Tibial nerve (tissue), 4 donors: ENCODE measurements at regions not wholly inside any gene's neighbourhood (a gene's known extent, or its start where the extent isn't known, plus 50 kb on each side); places are given as distances from the start of the nearest gene placed in this dataset.

ENCODE experiments used
- DNase-seq, 2 donors: peaks; one replicate each; pipeline ENCODE4 v3.0.0-alpha.2; 2019; ENCODE audit warnings: low spot score in 2 of 2
- H3K27ac ChIP-seq, 4 donors: fragments of 200-600 bp; sonication (generic) in 3 of 4; one replicate each; pipeline ENCODE4 v1.5.1; 2017 to 2019; ENCODE audit warnings: mild to moderate bottlenecking in 1 of 4
- H3K27me3 ChIP-seq, 2 donors: fragments of 200-600 bp; sonication (generic) in 1 of 2; one replicate each; pipeline versions ENCODE4 v1.5.1 to v1.6.0; 2017 to 2019
- H3K36me3 ChIP-seq, 3 donors: fragments of 200-600 bp; sonication (generic); one replicate each; pipeline ENCODE4 v1.5.1; 2018 to 2019
- H3K4me1 ChIP-seq, 4 donors: fragments of 200-600 bp; sonication (generic) in 3 of 4; one replicate each; pipeline ENCODE4 v1.5.1; 2017 to 2019
- H3K4me3 ChIP-seq, 4 donors: fragments of 200-600 bp; sonication (generic) in 3 of 4; one replicate each; pipeline ENCODE4 v1.5.1; 2017 to 2019; ENCODE audit warnings: mild to moderate bottlenecking in 1 of 4, moderate library complexity in 1 of 4
- H3K9me3 ChIP-seq, 4 donors: fragments of 200-600 bp; sonication (generic) in 3 of 4; one replicate each; pipeline ENCODE4 v1.5.1; 2017 to 2019
- CTCF ChIP-seq, 5 experiments: fragments of 200-600 bp in 3 of 5; fragments of 450-650 bp in 2 of 5; sonication (generic) in 3 of 5; IDR thresholded peaks; one replicate each; pipeline ENCODE4 v1.5.1; 2016 to 2019; ENCODE audit warnings: antibody characterized with exemption in 5 of 5, mild to moderate bottlenecking in 3 of 5, moderate library complexity in 2 of 5
- EP300 ChIP-seq, 2 donors: sonication (generic); formaldehyde crosslinking; IDR thresholded peaks; one replicate each; pipeline ENCODE4 v1.6.1; 2017; ENCODE audit warnings: antibody characterized with exemption in 2 of 2, mild to moderate bottlenecking in 1 of 2
- POLR2A ChIP-seq, 2 donors: fragments of 450-650 bp; IDR thresholded peaks; one replicate each; pipeline ENCODE4 v1.6.1; 2017; ENCODE audit warnings: antibody characterized with exemption in 2 of 2, mild to moderate bottlenecking in 2 of 2, moderate library complexity in 2 of 2
- WGBS, 2 donors: methylation state at CpG; one replicate each; pipeline ENCODE4 v1.1.5; 2018; 5-methylcytosine and 5-hydroxymethylcytosine counted together

- H3K4me3 ChIP-seq: no peak overlapping the region
- no peak for DNase-seq
- H3K27ac ChIP-seq: no peak overlapping the region
- no peaks in the 10 kb centered on the region for H3K27me3 ChIP-seq
- WGBS, 2 donors: 74 to 84% methylated on average over 1 of the region's 1 CpG
- H3K4me1 ChIP-seq: no peaks in the 10 kb centered on the region
- no peaks in the 10 kb centered on the region for H3K36me3 ChIP-seq
- TF ChIP-seq POLR2A (IDR thresholded peaks at IDR 0.05) (no peak), CTCF (IDR thresholded peaks at IDR 0.05) (no peak), EP300 (IDR thresholded peaks at IDR 0.05) (no peak)
- peaks cover 0 to 20% (median 0%) of the 10 kb centered on the region in 4 donors for H3K9me3 ChIP-seq
These were observed 761.1 kb upstream of the CDH10 start for GRCh38 chr5:25405850-25406249.

GRCh38 chr5:25399878-25400480 lies 755.2 kb upstream of the CDH10 start:
- no peak for TF ChIP-seq EP300 (IDR thresholded peaks at IDR 0.05)
- no peak for TF ChIP-seq POLR2A (IDR thresholded peaks at IDR 0.05)
- TF ChIP-seq CTCF (IDR thresholded peaks at IDR 0.05): no peak
- WGBS, 2 donors: 92 to 98% methylated on average over 1 of the region's 1 CpG
- Histone ChIP-seq H3K4me3 (no peak overlapping the region), H3K36me3 (no peaks in the 10 kb centered on the region), H3K27me3 (no peaks in the 10 kb centered on the region), H3K27ac (no peak overlapping the region), H3K4me1 (no peaks in the 10 kb centered on the region), H3K9me3 (peaks cover 0 to 10% (median 0%) of the 10 kb centered on the region in 4 donors)
- no peak for DNase-seq

DNA sequence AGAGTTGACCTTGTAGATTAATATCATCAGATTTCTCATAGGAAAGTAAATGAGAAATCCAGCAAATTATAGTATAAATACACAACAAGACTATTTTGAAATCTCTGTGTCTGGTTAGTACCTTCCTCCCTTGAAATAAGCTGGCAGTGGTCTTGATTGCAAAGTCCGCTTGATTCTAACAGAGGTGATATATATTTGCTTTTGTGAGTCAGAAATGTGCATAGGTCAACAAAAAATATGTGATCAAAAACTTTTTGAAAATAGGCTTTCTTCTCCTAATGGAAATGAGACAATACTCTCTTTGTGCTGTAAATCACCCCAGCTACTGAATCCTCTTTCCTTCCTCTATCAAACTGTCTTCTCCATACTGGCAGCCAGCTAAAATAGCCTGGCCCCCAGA lies 749.2 kb upstream of the CDH10 start:
- no peak overlapping the region for H3K4me3 ChIP-seq

GRCh38 chr5:25393256-25393655 lies 748.5 kb upstream of the CDH10 start:
- TF ChIP-seq POLR2A (IDR thresholded peaks at IDR 0.05): no peak
- no peak for TF ChIP-seq EP300 (IDR thresholded peaks at IDR 0.05)
- TF ChIP-seq CTCF (IDR thresholded peaks at IDR 0.05): no peak
- Histone ChIP-seq H3K9me3 (no peaks in the 10 kb centered on the region), H3K27ac (no peak overlapping the region), H3K36me3 (no peaks in the 10 kb centered on the region), H3K4me3 (no peak overlapping the region), H3K4me1 (no peaks in the 10 kb centered on the region), H3K27me3 (no peaks in the 10 kb centered on the region)
- WGBS, 2 donors: 80 to 100% methylated on average over 1 of the region's 1 CpG
- DNase-seq: no peak

More for the DNA sequence above, 749.2 kb upstream of the CDH10 start:
- no peak overlapping the region for H3K27ac ChIP-seq
- DNase-seq: no peak
- H3K27me3 ChIP-seq: no peaks in the 10 kb centered on the region
- TF ChIP-seq CTCF (IDR thresholded peaks at IDR 0.05) (no peak), POLR2A (IDR thresholded peaks at IDR 0.05) (no peak), EP300 (IDR thresholded peaks at IDR 0.05) (no peak)
- H3K4me1 ChIP-seq: no peaks in the 10 kb centered on the region
- H3K36me3 ChIP-seq: no peaks in the 10 kb centered on the region
- 30 to 40% methylated on average over 1 of the region's 1 CpG for whole genome bisulfite sequencing, 2 donors
- H3K9me3 ChIP-seq: no peaks in the 10 kb centered on the region

DNA sequence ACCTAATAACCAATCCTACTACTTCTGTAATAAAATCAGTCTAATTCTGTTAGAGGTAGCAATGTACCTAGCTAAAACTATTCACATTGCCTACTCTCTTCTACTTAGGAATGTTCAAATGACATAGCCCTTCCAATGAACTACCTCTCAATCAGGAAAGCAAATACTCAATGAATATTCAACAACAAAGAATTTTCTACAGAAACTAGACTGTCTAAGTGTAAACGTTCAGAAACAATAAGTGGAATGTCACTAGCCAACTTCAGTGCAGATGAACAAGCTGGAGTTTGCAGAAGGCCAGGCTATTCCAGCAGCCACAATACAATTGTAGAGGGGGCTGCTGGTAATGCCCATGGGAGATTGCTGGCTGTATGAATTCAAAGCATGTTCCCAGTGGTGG lies 743.2 kb upstream of the CDH10 start:
- Histone ChIP-seq H3K4me1 (no peaks in the 10 kb centered on the region), H3K9me3 (peaks cover 0 to 15% (median 0%) of the 10 kb centered on the region in 4 donors), H3K27ac (no peak overlapping the region), H3K36me3 (no peaks in the 10 kb centered on the region), H3K27me3 (no peaks in the 10 kb centered on the region), H3K4me3 (no peak overlapping the region)
- no peak for DNase-seq
- 44 to 49% methylated on average over 1 of the region's 1 CpG for WGBS, 2 donors
- TF ChIP-seq POLR2A (IDR thresholded peaks at IDR 0.05): no peak
- no peak for TF ChIP-seq EP300 (IDR thresholded peaks at IDR 0.05)
- TF ChIP-seq CTCF (IDR thresholded peaks at IDR 0.05): no peak
